HEK293 (cell line): ENCODE measurements at regions not wholly inside any gene's neighbourhood (a gene's known extent, or its start where the extent isn't known, plus 50 kb on each side); places are given as distances from the start of the nearest gene placed in this dataset.

Experiments used
- CTCF ChIA-PET: fragments of 350-600 bp; formaldehyde crosslinking; extraction: SDS; loops from one replicate; lab custom pipeline; 2021; ENCODE audit warnings: antibody characterized with exemption; lab: Yijun Ruan, JAX
- POLR2A ChIA-PET: fragments of 300-600 bp; formaldehyde crosslinking; extraction: SDS; loops from one replicate; lab custom pipeline; 2020; ENCODE audit warnings: antibody characterized with exemption, inconsistent platforms; lab: Yijun Ruan, JAX
- H3K27ac ChIP-seq: fragments of 200-500 bp; sonication (Bioruptor generic); 2 replicates; pipeline ENCODE4 v1.5.1; 2014; ENCODE audit warnings: low read depth, low read length, control low read depth, inconsistent platforms; ENCODE audit errors: extremely low read depth
- H3K36me3 ChIP-seq, 2 experiments: fragments of 200-500 bp in 1 of 2; sonication (Bioruptor generic) in 1 of 2; 1 replicate in 1 of 2; 2 replicates in 1 of 2; pipeline ENCODE4 v1.5.1; 2014 to 2017; ENCODE audit warnings: inconsistent platforms in 2 of 2, low read length in 2 of 2; ENCODE audit not compliant: control insufficient read depth in 2 of 2, insufficient read depth in 1 of 2
- H3K4me1 ChIP-seq: fragments of 200-500 bp; sonication (Bioruptor generic); 2 replicates; pipeline ENCODE4 v1.5.1; 2014; ENCODE audit warnings: mild to moderate bottlenecking, low read length, inconsistent platforms; ENCODE audit not compliant: control insufficient read depth, insufficient read depth
- H3K4me3 ChIP-seq: 2 replicates; pipeline ENCODE4 v1.5.1; 2011; ENCODE audit warnings: low read depth, mild to moderate bottlenecking, control low read depth, low read length, moderate library complexity
- H3K9me3 ChIP-seq: fragments of 200-500 bp; sonication (Bioruptor generic); 2 replicates; pipeline ENCODE4 v1.5.1; 2014; ENCODE audit warnings: low read depth, low read length, inconsistent platforms; ENCODE audit not compliant: control insufficient read depth, insufficient read depth
- EGR2 ChIP-seq: fragments of 450-650 bp; formaldehyde crosslinking; IDR thresholded peaks from 2 replicates; pipeline ENCODE4 v1.5.1; 2016; ENCODE audit warnings: low read depth, missing biosample characterization, missing genetic modification characterization
- OSR2 ChIP-seq: fragments of 450-650 bp; formaldehyde crosslinking; IDR thresholded peaks from 2 replicates; pipeline ENCODE4 v1.5.1; 2016; ENCODE audit warnings: missing biosample characterization, missing genetic modification characterization
- REPIN1 ChIP-seq: fragments of 450-650 bp; formaldehyde crosslinking; IDR thresholded peaks from 2 replicates; pipeline ENCODE4 v1.5.1; 2017; ENCODE audit warnings: missing biosample characterization, missing genetic modification characterization, low read depth
- SP2 ChIP-seq: fragments of 450-650 bp; formaldehyde crosslinking; IDR thresholded peaks from 2 replicates; pipeline ENCODE4 v1.5.1; 2016; ENCODE audit warnings: missing biosample characterization, missing genetic modification characterization
- SP3 ChIP-seq: fragments of 450-650 bp; formaldehyde crosslinking; IDR thresholded peaks from 2 replicates; pipeline ENCODE4 v1.5.1; 2016; ENCODE audit warnings: missing biosample characterization, missing genetic modification characterization
- ZBTB1 ChIP-seq: fragments of 450-650 bp; formaldehyde crosslinking; IDR thresholded peaks from 2 replicates; pipeline ENCODE4 v1.5.1; 2016; ENCODE audit warnings: missing biosample characterization, missing genetic modification characterization
- ZBTB8A ChIP-seq: fragments of 450-650 bp; formaldehyde crosslinking; IDR thresholded peaks from 2 replicates; pipeline ENCODE4 v1.5.1; 2016; ENCODE audit warnings: missing biosample characterization, missing genetic modification characterization
- ZFHX2 ChIP-seq: fragments of 450-650 bp; formaldehyde crosslinking; conservative IDR thresholded peaks from 2 replicates; pipeline ENCODE4 v1.5.1; 2016; ENCODE audit warnings: missing biosample characterization, missing genetic modification characterization
- ZNF10 ChIP-seq: fragments of 450-650 bp; formaldehyde crosslinking; IDR thresholded peaks from 2 replicates; pipeline ENCODE4 v1.5.1; 2017; ENCODE audit warnings: missing biosample characterization, missing genetic modification characterization
- ZNF140 ChIP-seq: fragments of 450-650 bp; formaldehyde crosslinking; IDR thresholded peaks from 2 replicates; pipeline ENCODE4 v1.5.1; 2016; ENCODE audit warnings: missing biosample characterization, missing genetic modification characterization
- ZNF214 ChIP-seq: fragments of 450-650 bp; formaldehyde crosslinking; IDR thresholded peaks from 2 replicates; pipeline ENCODE4 v1.5.1; 2017; ENCODE audit warnings: missing biosample characterization, mild to moderate bottlenecking, missing genetic modification characterization, borderline replicate concordance
- ZNF416 ChIP-seq: fragments of 450-650 bp; formaldehyde crosslinking; IDR thresholded peaks from 2 replicates; pipeline ENCODE4 v1.5.1; 2016; ENCODE audit warnings: missing biosample characterization, missing genetic modification characterization
- ZNF433 ChIP-seq: fragments of 450-650 bp; formaldehyde crosslinking; IDR thresholded peaks from 2 replicates; pipeline ENCODE4 v1.5.1; 2016; ENCODE audit warnings: missing biosample characterization, missing genetic modification characterization, low read depth
- ZNF561 ChIP-seq: fragments of 450-650 bp; IDR thresholded peaks from 2 replicates; pipeline ENCODE4 v1.5.1; 2018; ENCODE audit warnings: missing biosample characterization, missing genetic modification characterization, borderline replicate concordance
- ZNF600 ChIP-seq: fragments of 450-650 bp; formaldehyde crosslinking; IDR thresholded peaks from 2 replicates; pipeline ENCODE4 v1.5.1; 2016; ENCODE audit warnings: missing biosample characterization, missing genetic modification characterization
- ZNF623 ChIP-seq: fragments of 450-650 bp; formaldehyde crosslinking; IDR thresholded peaks from 2 replicates; pipeline ENCODE4 v1.5.1; 2016; ENCODE audit warnings: missing biosample characterization, missing genetic modification characterization
- TF ChIP-seq, protein P1 (sequence below): fragments of 450-650 bp; formaldehyde crosslinking; IDR thresholded peaks from 2 replicates; pipeline ENCODE4; 2016; ENCODE audit warnings: missing biosample characterization, missing genetic modification characterization
- TF ChIP-seq, protein P2 (sequence below): fragments of 450-650 bp; formaldehyde crosslinking; IDR thresholded peaks from 2 replicates; pipeline ENCODE4 v1.5.1; 2016; ENCODE audit warnings: missing biosample characterization, missing genetic modification characterization
- TF ChIP-seq, protein P3 (sequence below): fragments of 450-650 bp; formaldehyde crosslinking; IDR thresholded peaks from 2 replicates; pipeline ENCODE4 v1.5.1; 2016; ENCODE audit warnings: missing biosample characterization, missing genetic modification characterization
- TF ChIP-seq, protein P4 (sequence below): fragments of 450-650 bp; formaldehyde crosslinking; IDR thresholded peaks from 2 replicates; pipeline ENCODE4 v1.5.1; 2016; ENCODE audit warnings: missing biosample characterization, missing genetic modification characterization
- TF ChIP-seq, protein P5 (sequence below): fragments of 450-650 bp; formaldehyde crosslinking; IDR thresholded peaks from 2 replicates; pipeline ENCODE4 v1.5.1; 2016; ENCODE audit warnings: missing biosample characterization, missing genetic modification characterization
- TF ChIP-seq, protein P6 (sequence below): fragments of 450-650 bp; formaldehyde crosslinking; IDR thresholded peaks from 2 replicates; pipeline ENCODE4 v1.5.1; 2016; ENCODE audit warnings: missing biosample characterization, missing genetic modification characterization

DNA sequence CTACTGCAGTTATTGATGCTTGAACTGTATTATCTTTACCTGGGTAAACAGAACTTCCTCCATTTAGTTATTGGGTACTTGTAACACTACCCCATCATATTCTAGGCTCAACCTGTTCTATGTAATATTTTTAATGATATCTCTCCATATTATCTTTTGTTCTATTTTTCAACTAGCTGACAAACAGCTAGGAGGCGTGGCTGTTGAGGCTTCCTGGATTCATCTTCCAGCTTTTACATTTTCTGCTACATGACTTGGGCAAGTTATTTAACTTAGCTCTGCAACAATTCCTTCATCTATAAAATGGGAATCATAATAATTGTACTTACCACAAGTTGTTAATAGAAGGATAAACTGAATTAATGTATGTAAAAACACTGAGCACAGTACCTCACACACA is 349.3 kb downstream of the PTTG2 start (continued):
- TF ChIP-seq, protein P1, sequence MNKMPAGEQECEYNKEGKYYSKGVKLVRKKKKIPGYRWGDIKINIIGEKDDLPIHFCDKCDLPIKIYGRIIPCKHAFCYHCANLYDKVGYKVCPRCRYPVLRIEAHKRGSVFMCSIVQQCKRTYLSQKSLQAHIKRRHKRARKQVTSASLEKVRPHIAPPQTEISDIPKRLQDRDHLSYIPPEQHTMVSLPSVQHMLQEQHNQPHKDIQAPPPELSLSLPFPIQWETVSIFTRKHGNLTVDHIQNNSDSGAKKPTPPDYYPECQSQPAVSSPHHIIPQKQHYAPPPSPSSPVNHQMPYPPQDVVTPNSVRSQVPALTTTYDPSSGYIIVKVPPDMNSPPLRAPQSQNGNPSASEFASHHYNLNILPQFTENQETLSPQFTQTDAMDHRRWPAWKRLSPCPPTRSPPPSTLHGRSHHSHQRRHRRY (tag by site-specific recombination): no peak
- TF ChIP-seq ZNF433: no peak
- no peak for TF ChIP-seq OSR2

DNA sequence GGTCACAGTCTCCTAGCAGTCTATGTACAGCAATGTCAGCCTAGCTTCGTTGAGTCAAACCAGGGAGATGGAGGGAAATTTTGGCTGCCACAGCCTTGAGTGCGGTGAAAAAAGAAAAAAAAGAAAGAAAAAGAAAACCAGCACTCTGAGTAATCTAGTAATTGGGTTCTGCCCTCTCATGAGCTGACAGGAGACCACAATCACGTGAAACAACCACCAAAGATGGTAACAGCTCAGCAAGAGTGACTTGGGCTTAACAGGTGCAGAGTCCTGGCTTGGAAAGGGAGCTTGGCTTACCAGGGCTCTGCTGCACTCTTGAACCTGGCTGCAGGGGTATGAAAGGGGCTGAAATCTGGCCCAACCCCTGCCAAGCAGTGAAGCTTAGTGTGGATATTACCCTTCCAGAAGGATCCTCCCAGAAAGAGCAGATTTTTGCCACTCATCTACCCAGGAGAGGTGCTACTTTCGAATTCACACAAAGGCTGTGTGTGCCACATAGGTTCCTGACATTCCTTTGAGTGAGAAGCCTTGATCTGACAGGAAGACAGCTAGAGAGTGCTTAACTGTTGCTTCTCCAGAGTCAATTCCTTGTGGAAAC is 350.3 kb downstream of the PTTG2 start:
- Histone ChIP-seq H3K9me3 (no peaks in the 10 kb centered on the region), H3K4me3 (no peak overlapping the region), H3K27ac (no peak overlapping the region)
- CTCF ChIA-PET: no interaction called here
- POLR2A ChIA-PET: no interaction called here
- TF ChIP-seq REPIN1 (tag by site-specific recombination) (no peak), ZBTB8A (no peak), EGR2 (tag by site-specific recombination) (no peak), ZNF600 (no peak), ZFHX2 (no peak), ZBTB1 (tag by site-specific recombination) (no peak), ZNF561 (no peak), SP3 (no peak), ZNF10 (tag by site-specific recombination) (no peak)
- TF ChIP-seq, protein P2, sequence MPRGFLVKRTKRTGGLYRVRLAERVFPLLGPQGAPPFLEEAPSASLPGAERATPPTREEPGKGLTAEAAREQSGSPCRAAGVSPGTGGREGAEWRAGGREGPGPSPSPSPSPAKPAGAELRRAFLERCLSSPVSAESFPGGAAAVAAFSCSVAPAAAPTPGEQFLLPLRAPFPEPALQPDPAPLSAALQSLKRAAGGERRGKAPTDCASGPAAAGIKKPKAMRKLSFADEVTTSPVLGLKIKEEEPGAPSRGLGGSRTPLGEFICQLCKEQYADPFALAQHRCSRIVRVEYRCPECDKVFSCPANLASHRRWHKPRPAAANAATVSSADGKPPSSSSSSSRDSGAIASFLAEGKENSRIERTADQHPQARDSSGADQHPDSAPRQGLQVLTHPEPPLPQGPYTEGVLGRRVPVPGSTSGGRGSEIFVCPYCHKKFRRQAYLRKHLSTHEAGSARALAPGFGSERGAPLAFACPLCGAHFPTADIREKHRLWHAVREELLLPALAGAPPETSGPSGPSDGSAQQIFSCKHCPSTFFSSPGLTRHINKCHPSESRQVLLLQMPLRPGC: no peak
- TF ChIP-seq, protein P3, sequence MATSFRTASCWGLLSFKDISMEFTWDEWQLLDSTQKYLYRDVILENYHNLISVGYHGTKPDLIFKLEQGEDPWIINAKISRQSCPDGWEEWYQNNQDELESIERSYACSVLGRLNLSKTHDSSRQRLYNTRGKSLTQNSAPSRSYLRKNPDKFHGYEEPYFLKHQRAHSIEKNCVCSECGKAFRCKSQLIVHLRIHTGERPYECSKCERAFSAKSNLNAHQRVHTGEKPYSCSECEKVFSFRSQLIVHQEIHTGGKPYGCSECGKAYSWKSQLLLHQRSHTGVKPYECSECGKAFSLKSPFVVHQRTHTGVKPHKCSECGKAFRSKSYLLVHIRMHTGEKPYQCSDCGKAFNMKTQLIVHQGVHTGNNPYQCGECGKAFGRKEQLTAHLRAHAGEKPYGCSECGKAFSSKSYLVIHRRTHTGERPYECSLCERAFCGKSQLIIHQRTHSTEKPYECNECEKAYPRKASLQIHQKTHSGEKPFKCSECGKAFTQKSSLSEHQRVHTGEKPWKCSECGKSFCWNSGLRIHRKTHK: no peak
- TF ChIP-seq, protein P4, sequence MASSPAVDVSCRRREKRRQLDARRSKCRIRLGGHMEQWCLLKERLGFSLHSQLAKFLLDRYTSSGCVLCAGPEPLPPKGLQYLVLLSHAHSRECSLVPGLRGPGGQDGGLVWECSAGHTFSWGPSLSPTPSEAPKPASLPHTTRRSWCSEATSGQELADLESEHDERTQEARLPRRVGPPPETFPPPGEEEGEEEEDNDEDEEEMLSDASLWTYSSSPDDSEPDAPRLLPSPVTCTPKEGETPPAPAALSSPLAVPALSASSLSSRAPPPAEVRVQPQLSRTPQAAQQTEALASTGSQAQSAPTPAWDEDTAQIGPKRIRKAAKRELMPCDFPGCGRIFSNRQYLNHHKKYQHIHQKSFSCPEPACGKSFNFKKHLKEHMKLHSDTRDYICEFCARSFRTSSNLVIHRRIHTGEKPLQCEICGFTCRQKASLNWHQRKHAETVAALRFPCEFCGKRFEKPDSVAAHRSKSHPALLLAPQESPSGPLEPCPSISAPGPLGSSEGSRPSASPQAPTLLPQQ (tag by site-specific recombination): no peak
- TF ChIP-seq, all 188 proteins: peak for 0
- H3K36me3 ChIP-seq: no peaks in the 10 kb centered on the region
- no peaks in the 10 kb centered on the region for H3K4me1 ChIP-seq

DNA sequence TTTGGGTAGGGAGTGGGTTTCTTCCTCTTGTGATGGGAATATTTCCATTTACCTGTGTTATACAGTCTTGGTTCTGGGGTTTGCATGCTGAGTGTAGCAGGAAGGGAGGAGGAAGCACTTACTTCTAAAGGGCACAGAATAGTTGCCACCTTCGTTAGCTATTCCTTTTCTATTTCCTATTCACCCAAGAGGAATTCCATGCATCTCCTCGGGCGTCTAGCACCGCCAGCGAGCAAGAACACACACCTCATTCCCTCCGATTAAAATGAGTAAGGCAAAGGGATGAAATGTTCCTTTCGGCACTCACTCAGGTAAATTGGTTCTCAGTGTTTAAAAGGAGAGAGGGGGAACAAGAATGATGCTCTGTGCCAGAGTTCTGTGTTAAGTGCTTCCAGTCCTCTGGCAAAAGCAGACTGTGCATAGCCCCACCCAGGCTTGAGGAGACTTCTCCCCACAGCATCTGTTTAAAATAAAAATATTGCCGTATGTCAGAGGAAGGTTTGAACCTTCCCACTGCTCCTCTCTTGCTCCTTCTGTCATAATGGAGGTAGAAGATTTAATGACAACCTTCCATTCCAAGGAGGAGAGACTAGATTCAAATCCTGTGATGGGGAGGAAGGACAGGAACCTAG is 351.4 kb downstream of the PTTG2 start:
- Histone ChIP-seq H3K4me3 (no peak overlapping the region), H3K9me3 (no peaks in the 10 kb centered on the region), H3K27ac (no peak overlapping the region), H3K4me1 (no peaks in the 10 kb centered on the region), H3K36me3 (no peaks in the 10 kb centered on the region)
- TF ChIP-seq ZNF140 (tag by site-specific recombination): no peak
- no peak for TF ChIP-seq ZNF623
- TF ChIP-seq, protein P5, sequence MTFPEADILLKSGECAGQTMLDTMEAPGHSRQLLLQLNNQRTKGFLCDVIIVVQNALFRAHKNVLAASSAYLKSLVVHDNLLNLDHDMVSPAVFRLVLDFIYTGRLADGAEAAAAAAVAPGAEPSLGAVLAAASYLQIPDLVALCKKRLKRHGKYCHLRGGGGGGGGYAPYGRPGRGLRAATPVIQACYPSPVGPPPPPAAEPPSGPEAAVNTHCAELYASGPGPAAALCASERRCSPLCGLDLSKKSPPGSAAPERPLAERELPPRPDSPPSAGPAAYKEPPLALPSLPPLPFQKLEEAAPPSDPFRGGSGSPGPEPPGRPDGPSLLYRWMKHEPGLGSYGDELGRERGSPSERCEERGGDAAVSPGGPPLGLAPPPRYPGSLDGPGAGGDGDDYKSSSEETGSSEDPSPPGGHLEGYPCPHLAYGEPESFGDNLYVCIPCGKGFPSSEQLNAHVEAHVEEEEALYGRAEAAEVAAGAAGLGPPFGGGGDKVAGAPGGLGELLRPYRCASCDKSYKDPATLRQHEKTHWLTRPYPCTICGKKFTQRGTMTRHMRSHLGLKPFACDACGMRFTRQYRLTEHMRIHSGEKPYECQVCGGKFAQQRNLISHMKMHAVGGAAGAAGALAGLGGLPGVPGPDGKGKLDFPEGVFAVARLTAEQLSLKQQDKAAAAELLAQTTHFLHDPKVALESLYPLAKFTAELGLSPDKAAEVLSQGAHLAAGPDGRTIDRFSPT (tag by site-specific recombination): no peak
- no peak for TF ChIP-seq ZNF416
- no peak for TF ChIP-seq SP2 (tag by site-specific recombination)
- TF ChIP-seq, protein P6, sequence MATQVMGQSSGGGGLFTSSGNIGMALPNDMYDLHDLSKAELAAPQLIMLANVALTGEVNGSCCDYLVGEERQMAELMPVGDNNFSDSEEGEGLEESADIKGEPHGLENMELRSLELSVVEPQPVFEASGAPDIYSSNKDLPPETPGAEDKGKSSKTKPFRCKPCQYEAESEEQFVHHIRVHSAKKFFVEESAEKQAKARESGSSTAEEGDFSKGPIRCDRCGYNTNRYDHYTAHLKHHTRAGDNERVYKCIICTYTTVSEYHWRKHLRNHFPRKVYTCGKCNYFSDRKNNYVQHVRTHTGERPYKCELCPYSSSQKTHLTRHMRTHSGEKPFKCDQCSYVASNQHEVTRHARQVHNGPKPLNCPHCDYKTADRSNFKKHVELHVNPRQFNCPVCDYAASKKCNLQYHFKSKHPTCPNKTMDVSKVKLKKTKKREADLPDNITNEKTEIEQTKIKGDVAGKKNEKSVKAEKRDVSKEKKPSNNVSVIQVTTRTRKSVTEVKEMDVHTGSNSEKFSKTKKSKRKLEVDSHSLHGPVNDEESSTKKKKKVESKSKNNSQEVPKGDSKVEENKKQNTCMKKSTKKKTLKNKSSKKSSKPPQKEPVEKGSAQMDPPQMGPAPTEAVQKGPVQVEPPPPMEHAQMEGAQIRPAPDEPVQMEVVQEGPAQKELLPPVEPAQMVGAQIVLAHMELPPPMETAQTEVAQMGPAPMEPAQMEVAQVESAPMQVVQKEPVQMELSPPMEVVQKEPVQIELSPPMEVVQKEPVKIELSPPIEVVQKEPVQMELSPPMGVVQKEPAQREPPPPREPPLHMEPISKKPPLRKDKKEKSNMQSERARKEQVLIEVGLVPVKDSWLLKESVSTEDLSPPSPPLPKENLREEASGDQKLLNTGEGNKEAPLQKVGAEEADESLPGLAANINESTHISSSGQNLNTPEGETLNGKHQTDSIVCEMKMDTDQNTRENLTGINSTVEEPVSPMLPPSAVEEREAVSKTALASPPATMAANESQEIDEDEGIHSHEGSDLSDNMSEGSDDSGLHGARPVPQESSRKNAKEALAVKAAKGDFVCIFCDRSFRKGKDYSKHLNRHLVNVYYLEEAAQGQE (tag by site-specific recombination): no peak
- TF ChIP-seq ZNF214 (tag by site-specific recombination): no peak
- CTCF ChIA-PET: no interaction called here
- POLR2A ChIA-PET: no interaction called here
